T47D (cell line): ENCODE measurements at regions not wholly inside any gene's neighbourhood (a gene's known extent, or its start where the extent isn't known, plus 50 kb on each side); places are given as distances from the start of the nearest gene placed in this dataset.
A peak's percentile ranks its signal among the peaks of the same experiment; 100 is the strongest.
"Not testable (repeated sequence)": the region's sequence is repeated elsewhere in the genome, so short reads cannot be mapped to it uniquely, and the experiment has no call there.

Source experiments
- DNase-seq, 2 experiments: peaks; one replicate each; pipeline versions ENCODE4 v3.0.0 to v3.0.0-alpha.2; 2011 to 2012; ENCODE audit warnings: low read depth in 1 of 2, low spot score in 1 of 2
- JUND ChIP-seq: IDR thresholded peaks from 2 replicates; pipeline ENCODE4 v1.6.1; 2012; ENCODE audit warnings: low read depth
- in situ Hi-C: cut with HindIII; loops from 2 replicates; pipeline ENCODE4 v1.10.0; 2016; ENCODE audit warnings: low sequenced_read_pairs, low pct_unique_long_range_greater_than_20kb

DNA sequence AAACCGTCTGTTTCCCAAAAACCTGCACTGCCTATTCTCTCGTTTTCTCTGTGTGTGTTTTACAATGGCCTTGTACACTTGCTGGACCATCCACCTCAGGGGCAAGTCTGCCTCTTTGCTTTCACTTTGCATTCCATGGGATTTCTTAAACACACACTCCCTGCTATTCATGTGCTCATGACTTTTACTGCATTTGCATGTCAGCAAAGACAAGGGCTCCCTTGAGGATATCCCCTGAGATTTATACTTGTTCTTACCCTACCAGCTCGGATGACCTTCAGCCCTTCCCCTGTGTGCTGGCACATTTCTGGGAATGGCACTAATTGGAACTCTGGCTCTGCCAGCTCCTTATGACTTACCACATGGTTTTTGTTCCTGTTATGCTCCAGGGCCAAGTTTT, 386.9 kb downstream of the AMY1C start:
- in situ Hi-C loops, result no loop called here
- peak in 1 of 2 experiments; percentile 6 for DNase-seq
- no peak for TF ChIP-seq JUND

- TF ChIP-seq JUND, result no peak
- in situ Hi-C loops, result no loop called here
- DNase-seq, result no peak
These were observed 407.0 kb downstream of the AMY1C start for GRCh38 chr1:104156738-104157137.

- in situ Hi-C loops, result no loop called here
- no peak for DNase-seq
- TF ChIP-seq JUND, result no peak
These were observed 414.3 kb downstream of the AMY1C start for GRCh38 chr1:104163912-104164476.

DNA sequence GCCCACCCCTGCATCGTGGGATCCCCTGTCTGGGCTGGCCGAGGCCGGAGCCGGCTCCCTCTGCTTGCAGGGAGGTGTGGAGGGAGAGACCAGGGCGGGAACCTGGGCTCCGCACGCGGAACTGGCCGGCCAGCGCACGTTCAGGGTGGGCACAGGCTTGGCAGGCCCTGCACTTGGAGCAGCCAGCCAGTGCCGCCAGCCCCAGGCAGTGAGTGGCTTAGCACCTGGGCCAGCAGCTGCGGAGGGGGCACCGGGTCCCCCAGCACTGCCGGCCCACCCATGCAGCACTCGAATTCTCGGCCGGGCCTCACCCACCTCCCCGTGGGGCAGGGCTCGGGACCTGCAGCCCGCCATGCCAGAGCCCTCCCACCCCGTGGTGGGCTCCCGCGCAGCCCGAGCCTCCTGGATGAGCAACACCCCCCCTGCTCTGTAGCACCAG, 422.6 kb downstream of the AMY1C start:
- no peak for TF ChIP-seq JUND
- in situ Hi-C loops, result no loop called here
- DNase-seq, result no peak

DNA sequence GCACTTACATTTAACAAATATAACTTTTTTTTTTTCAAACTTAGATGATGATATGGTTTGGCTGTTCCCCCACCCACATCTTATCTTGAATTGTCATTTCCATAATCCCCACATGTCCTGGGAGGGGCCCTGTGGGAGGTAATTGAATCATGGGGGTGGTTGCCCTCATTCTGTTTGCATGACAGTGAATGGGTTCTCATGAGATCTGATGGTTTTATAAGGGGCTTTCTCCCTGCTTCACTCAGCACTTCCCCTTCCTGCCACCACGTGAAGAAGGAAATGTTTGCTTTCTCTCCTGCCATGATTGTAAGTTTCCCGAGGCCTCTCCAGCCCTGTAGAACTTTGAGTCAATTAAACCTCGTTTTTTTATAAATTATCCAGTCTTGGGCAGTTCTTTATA, 432.6 kb downstream of the AMY1C start:
- in situ Hi-C loops, result no loop called here
- no peak for DNase-seq
- TF ChIP-seq JUND, result no peak

- TF ChIP-seq JUND, result no peak
- no peak for DNase-seq
- in situ Hi-C loops, result no loop called here
These were observed 439.5 kb downstream of the AMY1C start for GRCh38 chr1:104189207-104189606.

GRCh38 chr1:104190821-104191220, 441.1 kb downstream of the AMY1C start:
- in situ Hi-C loops, result no loop called here
- DNase-seq, result no peak
- no peak for TF ChIP-seq JUND

DNA sequence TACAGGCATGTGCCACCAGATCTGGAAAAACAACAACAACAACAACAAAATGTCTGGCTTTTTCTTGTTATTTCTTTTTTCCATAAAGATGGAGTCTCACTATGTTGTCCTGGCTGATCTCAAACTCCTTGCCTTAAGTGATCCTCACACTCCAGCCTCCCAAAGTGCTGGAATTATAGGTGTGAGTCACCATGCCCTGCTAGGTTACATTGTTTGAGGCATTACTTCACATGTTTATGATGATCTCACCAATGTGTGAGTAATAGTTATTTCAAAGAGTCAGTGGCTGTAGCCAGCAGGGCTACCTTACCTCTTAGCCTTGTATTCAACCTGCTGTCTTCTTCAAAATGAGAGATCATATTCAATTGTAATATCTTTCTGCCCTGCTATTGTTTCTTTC, 445.7 kb downstream of the AMY1C start:
- in situ Hi-C loops, result no loop called here
- peak in 1 of 2 experiments; percentile 18 for DNase-seq
- no peak for TF ChIP-seq JUND

- in situ Hi-C loops, result no loop called here
- no peak for DNase-seq
- TF ChIP-seq JUND, result no peak
These were observed 446.4 kb downstream of the AMY1C start for GRCh38 chr1:104196136-104196535.

- no peak for DNase-seq
- in situ Hi-C loops, result no loop called here
- no peak for TF ChIP-seq JUND
These were observed 447.8 kb downstream of the AMY1C start for GRCh38 chr1:104197516-104197915.

- no peak for TF ChIP-seq JUND
- no peak for DNase-seq
- in situ Hi-C loops, result no loop called here
These were observed 462.5 kb downstream of the AMY1C start for GRCh38 chr1:104212239-104212638.

- not testable (repeated sequence) for DNase-seq
These were observed 467.8 kb downstream of the AMY1C start for GRCh38 chr1:104217395-104217986.

DNA sequence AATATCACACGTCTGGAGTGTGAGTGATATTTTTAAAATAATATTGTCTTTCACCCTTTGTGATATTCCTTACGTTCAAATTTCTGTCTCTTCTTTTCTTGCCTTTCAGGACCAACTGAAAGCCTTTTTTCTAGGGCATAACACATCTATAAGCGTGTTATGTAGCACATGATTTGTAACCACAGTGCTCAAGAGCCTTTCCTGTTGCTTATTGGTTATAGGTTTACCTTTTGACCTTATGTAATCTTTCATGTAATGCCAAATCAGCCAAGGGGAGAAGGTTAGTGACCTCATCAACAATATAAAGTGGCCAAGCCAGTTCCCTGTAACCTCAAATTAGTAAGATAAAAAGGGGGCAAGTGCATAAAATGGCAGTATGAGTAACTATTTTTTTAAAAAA, 480.2 kb downstream of the AMY1C start:
- DNase-seq, result no peak
- no peak for TF ChIP-seq JUND
- in situ Hi-C loops, result no loop called here

More at GRCh38 chr1:104217395-104217986, 467.8 kb downstream of the AMY1C start:
- in situ Hi-C loops, result not testable (repeated sequence)

- in situ Hi-C loops, result no loop called here
- TF ChIP-seq JUND, result no peak
- DNase-seq, result no peak
These were observed 482.0 kb downstream of the AMY1C start for GRCh38 chr1:104231676-104232075.
